Activated B cell treated with CpG ODN at 0.5 μM for 24 hours (primary cell): ENCODE measurements at regions not wholly inside any gene's neighbourhood (a gene's known extent, or its start where the extent isn't known, plus 50 kb on each side); places are given as distances from the start of the nearest gene placed in this dataset.

ENCODE experiments used
- ATAC-seq: fragments of 200-7000 bp; cut with Tn5 transposase; one replicate; pipeline ENCODE4 v1.10.0; 2021; ENCODE audit warnings: low read depth, mild to moderate bottlenecking, moderate library complexity
- CTCF ChIA-PET: fragments of 350-600 bp; sonication (Branson Sonifier 250); formaldehyde crosslinking; loops from one replicate; lab custom pipeline; 2021; ENCODE audit warnings: antibody characterized with exemption; lab: Charles Lee
- POLR2A ChIA-PET: fragments of 350-600 bp; sonication (Branson Sonifier 250); formaldehyde crosslinking; loops from one replicate; lab custom pipeline; 2021; ENCODE audit warnings: antibody characterized with exemption; lab: Charles Lee
- DNase-seq: peaks from one replicate; pipeline ENCODE4 v3.0.0; 2022
- H3K27ac Mint-ChIP-seq: one replicate; pipeline ENCODE4 v1.8.0; 2020; ENCODE audit warnings: mixed read lengths
- H3K27me3 Mint-ChIP-seq: one replicate; pipeline ENCODE4 v1.8.0; 2021; ENCODE audit warnings: mixed read lengths
- H3K36me3 Mint-ChIP-seq: one replicate; pipeline ENCODE4 v1.8.0; 2021; ENCODE audit warnings: low read depth, mixed read lengths
- H3K4me1 Mint-ChIP-seq: one replicate; pipeline ENCODE4 v1.8.0; 2021; ENCODE audit warnings: mixed read lengths
- H3K4me3 Mint-ChIP-seq: one replicate; pipeline ENCODE4 v1.8.0; 2020; ENCODE audit warnings: mild to moderate bottlenecking, mixed read lengths
- H3K9me3 Mint-ChIP-seq: one replicate; pipeline ENCODE4 v1.8.0; 2020; ENCODE audit warnings: mixed read lengths
- intact Hi-C: fragments of 100-400 bp; cut with micrococcal nuclease; formaldehyde crosslinking; loops from one replicate; pipeline ENCODE4 v1.15.1; 2024
- TF ChIP-seq, protein P1 (sequence below): fragments of 200-600 bp; IDR thresholded peaks from one replicate; pipeline ENCODE4 v1.8.0; 2022; ENCODE audit warnings: antibody characterized with exemption, mild to moderate bottlenecking

GRCh38 chr13:34357435-34358232 lies 539.7 kb downstream of the RFC3 start:
- no peak overlapping the region for H3K27ac Mint-ChIP-seq

DNA sequence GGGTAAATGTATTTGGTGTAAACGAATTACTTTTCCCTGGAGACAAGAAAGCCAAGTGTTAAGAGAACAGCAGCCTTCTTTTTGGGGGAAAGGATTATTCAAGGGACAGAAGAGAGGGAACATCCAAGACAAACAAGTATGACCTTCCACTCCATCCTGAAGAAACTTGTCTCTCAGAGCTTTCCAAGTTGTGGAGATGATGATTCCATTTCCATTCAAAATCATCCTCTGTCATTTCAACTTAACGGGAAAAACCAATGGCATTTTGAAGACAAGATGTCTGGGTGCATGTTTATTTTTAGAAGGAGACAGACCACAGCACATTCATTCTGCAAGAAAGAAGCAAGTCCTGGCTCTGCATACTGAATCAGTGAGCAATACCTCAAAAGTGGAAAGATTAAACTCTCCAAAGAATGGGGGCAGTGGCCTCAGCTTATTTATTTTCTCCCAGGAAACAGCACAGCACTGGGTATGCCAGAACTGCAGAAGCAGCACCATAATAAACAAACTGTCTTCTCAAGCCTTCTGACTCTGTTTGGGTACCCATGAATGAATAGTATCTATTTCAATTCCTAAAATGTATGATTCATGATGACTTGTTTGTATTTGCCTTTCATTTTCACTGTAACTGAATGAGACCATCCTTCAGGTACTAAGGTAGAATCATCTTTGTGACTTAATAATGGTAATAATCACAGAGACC lies 541.0 kb downstream of the RFC3 start:
- Mint-ChIP-seq H3K27ac (no peak overlapping the region), H3K4me3 (no peak overlapping the region), H3K27me3 (no peaks in the 10 kb centered on the region), H3K4me1 (no peaks in the 10 kb centered on the region), H3K36me3 (no peaks in the 10 kb centered on the region), H3K9me3 (no peaks in the 10 kb centered on the region)
- ATAC-seq = no peak
- DNase-seq = no peak
- CTCF ChIA-PET = no interaction called here
- TF ChIP-seq, protein P1, sequence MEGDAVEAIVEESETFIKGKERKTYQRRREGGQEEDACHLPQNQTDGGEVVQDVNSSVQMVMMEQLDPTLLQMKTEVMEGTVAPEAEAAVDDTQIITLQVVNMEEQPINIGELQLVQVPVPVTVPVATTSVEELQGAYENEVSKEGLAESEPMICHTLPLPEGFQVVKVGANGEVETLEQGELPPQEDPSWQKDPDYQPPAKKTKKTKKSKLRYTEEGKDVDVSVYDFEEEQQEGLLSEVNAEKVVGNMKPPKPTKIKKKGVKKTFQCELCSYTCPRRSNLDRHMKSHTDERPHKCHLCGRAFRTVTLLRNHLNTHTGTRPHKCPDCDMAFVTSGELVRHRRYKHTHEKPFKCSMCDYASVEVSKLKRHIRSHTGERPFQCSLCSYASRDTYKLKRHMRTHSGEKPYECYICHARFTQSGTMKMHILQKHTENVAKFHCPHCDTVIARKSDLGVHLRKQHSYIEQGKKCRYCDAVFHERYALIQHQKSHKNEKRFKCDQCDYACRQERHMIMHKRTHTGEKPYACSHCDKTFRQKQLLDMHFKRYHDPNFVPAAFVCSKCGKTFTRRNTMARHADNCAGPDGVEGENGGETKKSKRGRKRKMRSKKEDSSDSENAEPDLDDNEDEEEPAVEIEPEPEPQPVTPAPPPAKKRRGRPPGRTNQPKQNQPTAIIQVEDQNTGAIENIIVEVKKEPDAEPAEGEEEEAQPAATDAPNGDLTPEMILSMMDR = no peak
- POLR2A ChIA-PET = no interaction called here
- intact Hi-C loops = no loop called here

More at GRCh38 chr13:34357435-34358232, 539.7 kb downstream of the RFC3 start:
- Mint-ChIP-seq H3K27me3 (no peaks in the 10 kb centered on the region), H3K4me3 (no peak overlapping the region), H3K4me1 (no peaks in the 10 kb centered on the region), H3K9me3 (no peaks in the 10 kb centered on the region), H3K36me3 (no peaks in the 10 kb centered on the region)
- ChIA-PET CTCF (no interaction called here), POLR2A (no interaction called here)
- TF ChIP-seq, protein P1 = no peak
- DNase-seq (no peak), ATAC-seq (no peak)
- intact Hi-C loops = no loop called here

- Mint-ChIP-seq H3K4me3 (no peak overlapping the region), H3K4me1 (no peaks in the 10 kb centered on the region), H3K36me3 (no peaks in the 10 kb centered on the region), H3K9me3 (no peaks in the 10 kb centered on the region), H3K27ac (no peak overlapping the region), H3K27me3 (no peaks in the 10 kb centered on the region)
- DNase-seq (no peak), ATAC-seq (no peak)
- TF ChIP-seq, protein P1 = no peak
- ChIA-PET POLR2A (no interaction called here), CTCF (no interaction called here)
- intact Hi-C loops = no loop called here
Observed at GRCh38 chr13:34360702-34361101, 542.8 kb downstream of the RFC3 start.

DNA sequence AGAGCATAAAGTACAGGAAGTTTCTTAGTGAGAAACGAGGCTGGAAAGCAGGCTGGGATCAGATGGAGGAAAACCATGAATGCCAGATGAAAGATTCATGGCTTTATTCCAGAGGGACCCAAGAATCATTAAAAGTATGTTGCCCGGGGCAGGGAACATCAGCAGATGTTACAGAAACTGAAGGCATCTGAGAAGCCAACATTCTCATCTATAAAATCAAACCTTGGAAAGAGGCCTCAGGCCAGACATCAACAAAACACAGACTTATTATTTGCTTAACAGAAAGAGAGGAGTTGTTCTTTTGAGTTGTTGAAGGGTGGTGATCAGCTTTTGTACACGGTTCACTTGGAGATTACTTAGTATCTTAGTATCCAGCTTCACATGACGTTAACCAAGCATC lies 543.6 kb downstream of the RFC3 start:
- DNase-seq (no peak), ATAC-seq (no peak)
- no peak overlapping the region for H3K4me3 Mint-ChIP-seq
- ChIA-PET CTCF (no interaction called here), POLR2A (no interaction called here)
- H3K27ac Mint-ChIP-seq = no peak overlapping the region
- TF ChIP-seq, protein P1 = no peak
- H3K9me3 Mint-ChIP-seq = no peaks in the 10 kb centered on the region
- H3K27me3 Mint-ChIP-seq = no peaks in the 10 kb centered on the region
- H3K36me3 Mint-ChIP-seq = no peaks in the 10 kb centered on the region
- H3K4me1 Mint-ChIP-seq = no peaks in the 10 kb centered on the region
- intact Hi-C loops = no loop called here

DNA sequence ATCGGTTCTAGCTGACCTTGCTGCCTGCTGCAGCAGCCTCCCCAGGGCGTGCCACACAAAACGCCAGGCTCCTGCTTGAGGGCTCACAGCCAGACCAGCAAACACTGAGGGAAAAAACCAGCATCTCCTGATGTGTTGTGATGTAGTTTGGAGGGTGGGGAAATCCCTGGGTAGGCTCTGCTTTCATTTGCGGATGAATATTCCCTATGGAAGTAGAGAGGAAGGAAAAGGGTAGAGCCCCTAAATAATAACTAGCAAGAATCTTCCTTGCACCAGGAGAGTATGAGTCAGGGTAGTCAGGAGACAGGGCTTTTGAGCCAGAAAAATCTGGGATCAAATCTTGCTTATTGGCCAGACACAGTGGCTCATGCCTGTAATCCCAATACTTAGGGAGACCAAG lies 545.3 kb downstream of the RFC3 start:
- Mint-ChIP-seq H3K4me1 (no peaks in the 10 kb centered on the region), H3K27me3 (no peaks in the 10 kb centered on the region), H3K9me3 (peaks cover 2% of the 10 kb centered on the region), H3K36me3 (no peaks in the 10 kb centered on the region), H3K4me3 (no peak overlapping the region), H3K27ac (no peak overlapping the region)
- TF ChIP-seq, protein P1 = no peak
- no peak for ATAC-seq
- DNase-seq = no peak
- ChIA-PET CTCF (no interaction called here), POLR2A (no interaction called here)
- intact Hi-C loops = no loop called here
